Body of pancreas (tissue), 4 donors: ENCODE measurements at regions not wholly inside any gene's neighbourhood (a gene's known extent, or its start where the extent isn't known, plus 50 kb on each side); places are given as distances from the start of the nearest gene placed in this dataset.

Experiments
- POLR2A ChIP-seq, 3 donors: fragments of 450-650 bp; IDR thresholded peaks; one replicate each; pipeline ENCODE4 v1.6.1; 2016; ENCODE audit warnings: antibody characterized with exemption in 3 of 3, mild to moderate bottlenecking in 2 of 3
- TF ChIP-seq, protein P1 (sequence below), 7 experiments: fragments of 450-650 bp in 4 of 7; fragments of 200-600 bp in 3 of 7; sonication (generic) in 3 of 7; IDR thresholded peaks; one replicate each; pipeline ENCODE4 v1.5.1; 2016 to 2019; ENCODE audit warnings: antibody characterized with exemption in 7 of 7

DNA sequence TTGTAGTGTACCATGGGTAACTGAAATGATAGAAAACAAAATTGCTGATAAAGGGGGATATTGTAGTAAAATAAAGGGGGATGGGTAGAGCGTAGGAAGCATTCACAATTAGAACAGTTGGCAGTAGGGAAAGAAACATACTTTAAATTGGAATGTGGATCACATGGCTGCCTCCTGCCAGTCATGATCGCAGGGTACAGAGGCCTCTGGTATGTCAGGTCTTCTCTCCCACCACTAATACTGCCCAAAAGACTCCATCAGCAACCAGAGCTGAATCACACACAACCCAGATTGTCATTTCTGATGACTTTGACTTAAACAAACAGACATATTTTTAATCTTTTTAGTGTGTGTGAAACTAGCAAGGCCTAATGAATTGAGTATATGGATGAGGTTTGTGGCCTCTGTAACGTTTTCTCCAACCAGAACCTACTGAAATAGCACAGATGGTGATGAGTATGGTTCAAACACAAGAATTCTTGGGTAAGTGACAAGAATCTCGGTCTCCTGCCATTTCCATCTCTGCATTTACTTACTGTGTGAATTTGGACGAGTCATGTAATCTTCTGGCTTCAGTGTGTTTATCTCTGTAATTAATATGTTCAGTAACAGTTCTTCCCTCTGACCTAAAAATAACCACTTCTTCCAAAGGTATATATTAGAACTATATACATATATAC, 112.6 kb downstream of the USP22 start:
- TF ChIP-seq, protein P1, sequence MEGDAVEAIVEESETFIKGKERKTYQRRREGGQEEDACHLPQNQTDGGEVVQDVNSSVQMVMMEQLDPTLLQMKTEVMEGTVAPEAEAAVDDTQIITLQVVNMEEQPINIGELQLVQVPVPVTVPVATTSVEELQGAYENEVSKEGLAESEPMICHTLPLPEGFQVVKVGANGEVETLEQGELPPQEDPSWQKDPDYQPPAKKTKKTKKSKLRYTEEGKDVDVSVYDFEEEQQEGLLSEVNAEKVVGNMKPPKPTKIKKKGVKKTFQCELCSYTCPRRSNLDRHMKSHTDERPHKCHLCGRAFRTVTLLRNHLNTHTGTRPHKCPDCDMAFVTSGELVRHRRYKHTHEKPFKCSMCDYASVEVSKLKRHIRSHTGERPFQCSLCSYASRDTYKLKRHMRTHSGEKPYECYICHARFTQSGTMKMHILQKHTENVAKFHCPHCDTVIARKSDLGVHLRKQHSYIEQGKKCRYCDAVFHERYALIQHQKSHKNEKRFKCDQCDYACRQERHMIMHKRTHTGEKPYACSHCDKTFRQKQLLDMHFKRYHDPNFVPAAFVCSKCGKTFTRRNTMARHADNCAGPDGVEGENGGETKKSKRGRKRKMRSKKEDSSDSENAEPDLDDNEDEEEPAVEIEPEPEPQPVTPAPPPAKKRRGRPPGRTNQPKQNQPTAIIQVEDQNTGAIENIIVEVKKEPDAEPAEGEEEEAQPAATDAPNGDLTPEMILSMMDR (IDR thresholded peaks at IDR 0.05): no peak
- TF ChIP-seq POLR2A (IDR thresholded peaks at IDR 0.05): no peak
